Calu3 (cell line): ENCODE measurements at regions not wholly inside any gene's neighbourhood (a gene's known extent, or its start where the extent isn't known, plus 50 kb on each side); places are given as distances from the start of the nearest gene placed in this dataset.

Experiments
- BruUV-seq: library from RNA; stranded (reverse); fragments of 400-500 nt; replicated peaks from 2 replicates; lab custom pipeline; 2021; lab: Mats Ljungman, UMichigan
- CTCF ChIA-PET: fragments of 300-600 bp; sonication (Branson Sonifier 250); formaldehyde crosslinking; loops from one replicate; lab custom pipeline; 2022; ENCODE audit warnings: antibody characterized with exemption; lab: Charles Lee
- DNase-seq: peaks from one replicate; pipeline ENCODE4 v3.0.0; 2022
- H3K27ac Mint-ChIP-seq: one replicate; pipeline ENCODE4 v1.8.0; 2022; ENCODE audit warnings: mixed read lengths; ENCODE audit not compliant: unreplicated experiment
- H3K27me3 Mint-ChIP-seq: one replicate; pipeline ENCODE4 v1.8.0; 2022; ENCODE audit warnings: mixed read lengths; ENCODE audit not compliant: unreplicated experiment
- H3K36me3 Mint-ChIP-seq: one replicate; pipeline ENCODE4 v1.8.0; 2022; ENCODE audit warnings: mild to moderate bottlenecking, moderate library complexity, mixed read lengths; ENCODE audit not compliant: insufficient read depth, unreplicated experiment
- H3K4me1 Mint-ChIP-seq: one replicate; pipeline ENCODE4 v1.8.0; 2022; ENCODE audit warnings: mild to moderate bottlenecking, low read depth, mixed read lengths; ENCODE audit not compliant: unreplicated experiment
- H3K4me3 Mint-ChIP-seq: one replicate; pipeline ENCODE4 v1.8.0; 2022; ENCODE audit warnings: mild to moderate bottlenecking, low read depth, moderate library complexity, mixed read lengths; ENCODE audit not compliant: unreplicated experiment
- H3K9me3 Mint-ChIP-seq: one replicate; pipeline ENCODE4 v1.8.0; 2022; ENCODE audit warnings: low read depth, mixed read lengths; ENCODE audit not compliant: unreplicated experiment
- intact Hi-C: fragments of 100-400 bp; cut with micrococcal nuclease; formaldehyde crosslinking; loops from one replicate; pipeline ENCODE4 v1.10.0; 2022; ENCODE audit not compliant: unreplicated experiment
- TF ChIP-seq, protein P1 (sequence below): fragments of 200-600 bp; IDR thresholded peaks from one replicate; pipeline ENCODE4 v1.8.0; 2022; ENCODE audit warnings: antibody characterized with exemption; ENCODE audit not compliant: unreplicated experiment

DNA sequence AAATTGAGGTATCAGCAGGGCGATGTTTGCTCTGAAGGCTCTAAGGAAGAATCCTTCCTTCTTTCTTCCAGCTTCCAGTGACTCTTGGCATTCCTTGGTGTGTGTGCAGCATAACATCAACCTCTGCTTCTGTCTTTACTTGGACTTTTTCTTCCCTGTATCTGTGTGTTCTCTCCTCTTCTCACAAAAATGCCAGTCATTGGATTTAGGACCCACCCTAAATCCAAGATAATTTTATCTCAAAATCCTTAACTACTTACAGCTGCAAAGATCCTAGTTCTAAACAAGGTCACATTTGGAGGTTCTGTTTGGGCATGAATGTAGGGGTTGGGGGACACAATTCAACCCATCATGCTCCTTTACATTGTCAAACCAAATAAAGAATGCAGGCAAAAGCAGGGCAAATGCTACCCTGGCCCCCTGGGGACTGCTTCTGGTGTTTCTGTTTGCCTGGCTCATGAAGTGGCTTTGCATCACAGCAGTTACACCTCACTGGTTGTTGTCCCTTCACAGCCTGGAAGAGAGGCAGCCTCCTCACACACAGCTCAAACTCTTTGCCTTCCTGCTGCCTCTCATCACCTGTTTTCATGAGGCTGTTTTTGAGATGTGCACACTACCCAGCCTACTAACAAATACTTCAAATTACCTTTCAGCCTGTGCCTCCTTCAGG, 64.8 kb upstream of the PLCXD3 start:
- intact Hi-C loops, result no loop called here
- H3K27me3 Mint-ChIP-seq, result no peaks in the 10 kb centered on the region
- no peaks in the 10 kb centered on the region for H3K36me3 Mint-ChIP-seq
- CTCF ChIA-PET, result no interaction called here
- no peak for DNase-seq
- H3K27ac Mint-ChIP-seq, result no peak overlapping the region
- TF ChIP-seq, protein P1, sequence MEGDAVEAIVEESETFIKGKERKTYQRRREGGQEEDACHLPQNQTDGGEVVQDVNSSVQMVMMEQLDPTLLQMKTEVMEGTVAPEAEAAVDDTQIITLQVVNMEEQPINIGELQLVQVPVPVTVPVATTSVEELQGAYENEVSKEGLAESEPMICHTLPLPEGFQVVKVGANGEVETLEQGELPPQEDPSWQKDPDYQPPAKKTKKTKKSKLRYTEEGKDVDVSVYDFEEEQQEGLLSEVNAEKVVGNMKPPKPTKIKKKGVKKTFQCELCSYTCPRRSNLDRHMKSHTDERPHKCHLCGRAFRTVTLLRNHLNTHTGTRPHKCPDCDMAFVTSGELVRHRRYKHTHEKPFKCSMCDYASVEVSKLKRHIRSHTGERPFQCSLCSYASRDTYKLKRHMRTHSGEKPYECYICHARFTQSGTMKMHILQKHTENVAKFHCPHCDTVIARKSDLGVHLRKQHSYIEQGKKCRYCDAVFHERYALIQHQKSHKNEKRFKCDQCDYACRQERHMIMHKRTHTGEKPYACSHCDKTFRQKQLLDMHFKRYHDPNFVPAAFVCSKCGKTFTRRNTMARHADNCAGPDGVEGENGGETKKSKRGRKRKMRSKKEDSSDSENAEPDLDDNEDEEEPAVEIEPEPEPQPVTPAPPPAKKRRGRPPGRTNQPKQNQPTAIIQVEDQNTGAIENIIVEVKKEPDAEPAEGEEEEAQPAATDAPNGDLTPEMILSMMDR, result no peak
- BruUV-seq, result no TSS peak
- H3K4me3 Mint-ChIP-seq, result no peak overlapping the region
- no peaks in the 10 kb centered on the region for H3K4me1 Mint-ChIP-seq
- peaks cover 2% of the 10 kb centered on the region for H3K9me3 Mint-ChIP-seq

DNA sequence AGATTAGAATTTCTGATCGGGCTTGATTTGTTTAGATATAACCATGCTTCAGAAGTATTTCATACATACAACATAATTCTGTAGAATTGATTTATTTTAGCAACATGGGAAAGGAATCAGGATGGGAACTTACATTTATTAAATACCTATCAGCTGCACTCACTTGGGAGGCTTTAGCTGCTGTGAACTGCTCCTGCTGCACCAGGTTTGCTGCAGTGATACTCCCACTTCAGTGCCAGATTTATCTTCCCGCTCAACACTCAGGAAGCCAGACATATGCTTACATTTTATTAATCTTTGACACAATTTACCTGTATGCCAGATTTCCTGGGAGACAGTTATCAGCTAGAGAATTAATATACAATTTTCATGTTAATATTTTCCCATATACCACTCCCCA, 64.0 kb upstream of the PLCXD3 start:
- H3K36me3 Mint-ChIP-seq, result no peaks in the 10 kb centered on the region
- H3K27ac Mint-ChIP-seq, result no peak overlapping the region
- TF ChIP-seq, protein P1, result no peak
- no TSS peak for BruUV-seq
- H3K9me3 Mint-ChIP-seq, result peaks cover 2% of the 10 kb centered on the region
- CTCF ChIA-PET, result no interaction called here
- H3K4me1 Mint-ChIP-seq, result no peaks in the 10 kb centered on the region
- H3K4me3 Mint-ChIP-seq, result no peak overlapping the region
- H3K27me3 Mint-ChIP-seq, result no peaks in the 10 kb centered on the region
- intact Hi-C loops, result no loop called here
- no peak for DNase-seq
